COLO668 (cell line): ENCODE measurements at regions not wholly inside any gene's neighbourhood (a gene's known extent, or its start where the extent isn't known, plus 50 kb on each side); places are given as distances from the start of the nearest gene placed in this dataset.
"Not testable (repeated sequence)": the region's sequence is repeated elsewhere in the genome, so short reads cannot be mapped to it uniquely, and the experiment has no call there.

Experiments
- DNase-seq: peaks from one replicate; lab custom pipeline; 2025; ENCODE audit not compliant: unreplicated experiment; lab: John Stamatoyannopoulos, UW

DNA sequence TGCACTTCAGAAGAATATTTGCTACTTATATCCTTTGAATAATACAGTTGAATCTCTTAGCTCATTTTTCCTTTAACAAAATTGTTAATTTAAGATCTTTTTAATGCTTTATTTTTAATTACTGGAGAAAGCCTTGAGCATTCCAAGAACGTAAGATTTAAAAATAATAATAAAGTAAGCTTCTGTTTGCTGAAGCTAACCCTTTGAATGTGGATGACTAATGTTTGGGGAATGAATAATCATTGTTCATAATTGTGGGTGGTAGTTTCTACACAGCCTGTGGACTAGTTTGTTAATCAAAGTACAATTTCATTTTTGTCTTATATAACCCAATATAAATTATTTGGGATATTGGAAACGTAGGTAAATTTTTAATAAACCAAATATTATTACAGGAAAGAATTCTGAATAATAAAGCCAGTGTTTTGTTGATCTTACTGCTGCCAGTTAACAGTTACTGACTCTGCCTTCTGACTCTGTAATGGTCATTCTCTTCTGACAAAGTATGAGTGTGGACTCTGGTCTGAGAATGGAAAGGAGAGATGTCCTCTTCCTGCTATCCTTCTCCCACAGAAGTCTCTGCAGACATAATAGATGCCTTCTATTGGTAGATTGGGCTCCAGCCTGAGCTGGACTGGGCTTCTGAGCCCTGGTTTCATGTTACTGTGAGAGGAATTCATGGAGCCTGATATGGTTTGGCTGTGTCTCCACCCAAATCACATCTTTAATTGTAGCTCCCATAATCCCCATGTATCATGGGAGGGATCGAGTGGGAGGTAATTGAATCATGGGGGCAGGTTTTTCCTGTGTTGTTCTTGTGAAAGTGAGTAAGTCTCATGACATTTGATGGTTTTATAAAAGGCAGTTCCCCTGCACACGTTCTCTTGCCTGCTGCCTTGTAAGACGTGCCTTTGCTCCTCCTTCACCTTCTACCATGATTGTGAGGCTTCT lies 292.7 kb upstream of the SLC39A10 start:
- no peak for DNase-seq

DNA sequence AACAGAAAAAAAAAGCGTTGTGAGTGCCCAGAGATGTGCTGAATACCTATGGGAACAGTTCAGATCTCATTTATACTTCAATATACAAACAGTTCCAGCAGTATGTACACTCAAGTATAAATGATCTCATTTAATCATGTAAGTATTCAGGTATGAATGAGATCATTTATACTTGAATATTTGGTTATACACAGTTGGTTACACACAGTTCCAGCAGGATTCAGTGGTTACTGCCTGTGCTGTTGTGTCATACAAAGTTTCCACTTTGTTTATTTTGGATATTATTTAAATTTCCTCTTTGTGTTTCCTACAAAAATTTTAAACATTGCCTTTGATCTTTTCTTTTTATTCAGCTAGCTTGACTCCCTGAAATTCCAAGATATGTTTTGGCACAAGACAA lies 293.5 kb upstream of the SLC39A10 start:
- no peak for DNase-seq

- no peak for DNase-seq
Observed at GRCh38 chr2:195360242-195360641, 296.8 kb upstream of the SLC39A10 start.

DNA sequence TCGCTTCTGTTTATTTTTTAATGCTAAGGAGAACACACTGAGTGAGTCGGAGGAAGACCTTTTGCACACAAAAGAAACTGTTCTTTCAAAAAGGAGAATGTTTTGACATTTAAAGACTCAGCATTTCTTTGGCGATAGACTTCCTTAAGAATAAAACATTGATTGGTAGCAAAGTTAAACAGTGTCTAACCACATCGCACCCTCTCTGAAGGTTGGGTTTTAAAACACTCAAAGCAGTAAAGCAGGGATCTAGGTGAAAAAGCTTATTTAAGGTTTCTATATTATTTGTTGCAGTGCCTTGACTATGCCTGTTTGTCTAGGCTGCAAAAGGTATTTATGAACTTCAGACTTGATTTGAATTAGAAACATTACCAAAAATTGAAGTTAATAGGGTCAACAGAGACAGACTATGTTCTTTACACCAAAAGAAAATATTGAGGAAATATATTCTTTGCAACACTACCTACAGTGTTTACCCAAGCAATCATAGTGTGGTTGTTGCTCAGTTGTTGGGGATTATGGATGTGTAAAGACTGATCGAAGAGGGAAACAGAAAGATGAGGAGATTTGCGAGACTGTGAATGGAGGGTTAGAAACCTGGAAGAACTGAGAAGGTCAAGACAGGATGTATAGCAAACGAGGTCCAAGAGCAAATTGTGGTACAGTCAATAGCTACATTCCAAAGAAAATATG lies 297.8 kb upstream of the SLC39A10 start:
- no peak for DNase-seq

DNA sequence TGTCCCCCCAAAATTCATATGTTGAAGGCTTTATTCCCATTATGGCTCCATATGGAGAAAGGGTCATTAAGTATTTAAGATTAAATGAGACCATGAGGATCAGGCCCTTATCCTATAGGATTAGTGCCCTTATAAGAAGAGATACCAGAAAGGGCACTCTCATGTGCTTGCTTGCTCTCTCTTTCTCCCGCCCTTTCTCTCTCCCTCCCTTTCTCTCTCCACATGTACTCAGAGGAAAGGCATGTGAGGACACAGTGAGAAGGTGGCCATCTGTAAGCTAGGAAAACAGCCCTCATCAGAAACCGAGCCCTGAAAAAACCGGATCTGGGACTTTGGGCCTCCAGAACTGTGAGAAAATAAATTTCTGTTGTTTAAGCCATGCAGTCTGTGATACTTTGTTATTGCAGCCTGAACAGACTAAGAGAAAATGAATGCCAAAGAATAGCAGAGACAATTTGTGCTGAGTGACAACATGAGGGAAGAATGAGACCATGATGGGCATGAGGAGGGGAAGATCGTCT lies 300.0 kb upstream of the SLC39A10 start:
- DNase-seq = no peak

GRCh38 chr2:195356026-195356425 lies 301.0 kb upstream of the SLC39A10 start:
- DNase-seq = no peak

DNA sequence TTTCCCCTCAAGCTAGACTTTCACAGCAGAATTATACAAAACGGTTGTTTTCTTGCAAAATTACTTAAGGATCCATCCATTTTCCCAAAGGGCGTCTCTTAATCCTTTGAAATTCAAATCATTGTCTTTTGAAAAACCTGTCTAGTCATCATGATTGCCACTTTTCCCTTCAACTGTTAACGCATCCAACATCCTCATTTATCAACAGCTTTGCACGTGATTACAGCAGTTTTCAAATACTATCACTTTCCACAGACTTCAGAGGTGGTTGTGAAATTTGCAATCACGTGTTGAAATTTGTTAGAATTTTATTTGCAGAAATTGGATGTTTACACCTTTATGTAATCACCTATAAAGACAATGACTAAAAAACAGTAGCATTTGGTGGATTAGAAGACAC lies 304.4 kb upstream of the SLC39A10 start:
- DNase-seq = no peak

GRCh38 chr2:195343942-195344530 lies 313.0 kb upstream of the SLC39A10 start:
- no peak for DNase-seq

DNA sequence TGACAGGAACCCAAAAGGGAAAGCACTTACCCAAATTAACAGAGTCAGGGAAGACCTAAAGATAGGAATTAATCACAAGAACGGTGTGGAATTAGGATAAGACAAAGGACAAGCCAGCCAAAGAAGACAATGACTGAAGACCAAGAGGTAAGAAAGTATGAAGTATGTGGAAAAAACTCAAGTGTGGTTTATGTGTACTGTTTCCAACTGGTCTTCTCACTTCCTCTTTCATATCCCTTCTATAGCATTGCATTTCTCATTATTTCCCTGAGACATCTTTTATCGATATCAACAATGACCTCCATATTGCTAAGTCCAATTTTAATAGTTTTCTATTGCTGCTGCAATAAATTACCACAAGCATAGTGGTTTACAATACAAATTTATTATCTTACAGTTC lies 313.5 kb upstream of the SLC39A10 start:
- no peak for DNase-seq

GRCh38 chr2:195342061-195342460 lies 315.0 kb upstream of the SLC39A10 start:
- no peak for DNase-seq

- DNase-seq = no peak
Observed at GRCh38 chr2:195338856-195339255, 318.2 kb upstream of the SLC39A10 start.

DNA sequence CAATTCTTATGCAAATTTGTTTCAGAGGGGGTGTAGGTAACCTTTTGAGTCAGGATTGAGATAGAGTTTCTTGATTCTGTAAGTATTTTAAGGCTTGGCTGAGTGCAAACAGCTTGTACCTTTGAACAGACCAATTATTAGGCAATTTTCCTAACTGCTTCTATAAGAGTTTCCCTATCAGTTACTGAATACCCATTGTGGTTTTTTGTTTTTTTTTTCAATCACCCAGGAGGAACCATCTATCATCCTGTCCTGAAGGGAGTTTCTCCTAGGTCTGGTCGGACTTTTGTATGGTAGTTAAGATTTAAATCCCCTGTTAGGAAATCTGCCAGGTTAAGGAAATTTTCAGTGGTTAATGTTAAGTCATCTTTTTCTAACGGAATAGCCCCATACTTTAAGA lies 319.4 kb upstream of the SLC39A10 start:
- DNase-seq = no peak

DNA sequence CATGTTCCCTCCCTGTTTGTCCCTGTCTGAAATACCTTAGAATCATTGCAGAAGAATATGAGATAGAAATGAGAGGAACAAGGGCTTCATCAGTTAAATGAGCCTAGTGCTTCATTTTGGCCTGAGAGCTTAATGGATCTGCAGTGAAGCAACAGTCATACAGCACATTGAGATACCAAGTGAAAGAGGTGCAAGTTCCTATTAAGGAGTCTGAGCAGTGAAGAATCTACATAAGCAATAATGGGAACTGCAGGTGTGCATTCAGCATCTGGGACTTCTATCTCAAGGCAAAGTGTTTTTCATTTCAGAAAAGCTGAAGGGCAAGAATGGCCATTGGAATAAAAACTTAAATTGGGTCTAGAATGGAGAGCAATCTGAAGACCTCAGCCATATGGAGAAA lies 323.2 kb upstream of the SLC39A10 start:
- no peak for DNase-seq

GRCh38 chr2:195331966-195332365 lies 325.1 kb upstream of the SLC39A10 start:
- no peak for DNase-seq

DNA sequence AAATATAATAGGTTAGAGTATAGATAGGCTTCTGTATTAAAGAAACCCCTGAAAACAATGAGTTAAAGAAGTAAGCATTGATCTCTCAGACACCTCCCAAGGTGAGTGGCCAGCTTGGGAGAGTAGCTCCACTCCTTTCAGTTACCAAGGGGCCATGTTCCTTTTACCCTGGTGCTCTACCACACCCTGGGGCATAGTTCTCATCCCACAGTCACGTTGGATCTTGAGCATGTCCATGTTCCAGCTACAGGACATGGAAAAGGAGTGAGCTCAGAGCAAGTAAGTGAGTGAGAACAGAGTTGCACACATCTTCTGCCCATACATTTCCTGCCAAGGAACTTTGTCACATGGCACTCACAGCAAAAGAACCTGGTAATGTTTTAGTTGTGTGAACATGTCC lies 325.9 kb upstream of the SLC39A10 start:
- DNase-seq = no peak

DNA sequence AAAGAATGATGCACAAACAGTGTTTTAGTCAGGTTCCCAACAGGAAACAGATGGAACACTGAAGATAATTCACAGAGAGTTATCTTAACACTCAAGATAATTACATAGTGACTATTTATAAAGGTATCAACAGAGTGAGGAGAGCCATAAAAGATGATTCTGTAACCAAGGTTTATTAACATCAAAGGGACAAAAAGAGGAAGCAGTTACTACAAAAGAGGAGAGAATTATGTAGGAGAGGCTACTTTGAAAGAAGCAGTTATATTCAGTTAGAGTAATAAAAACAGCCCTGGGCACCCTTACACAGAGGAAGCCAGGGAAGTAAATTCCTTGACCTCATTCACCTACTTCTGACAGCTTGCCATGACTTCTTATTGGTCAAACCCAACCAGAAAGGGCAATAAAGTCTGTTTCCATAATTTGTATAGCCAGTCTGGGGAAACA lies 326.5 kb upstream of the SLC39A10 start:
- DNase-seq = no peak

GRCh38 chr2:195329784-195330183 lies 327.2 kb upstream of the SLC39A10 start:
- DNase-seq = not testable (repeated sequence)

DNA sequence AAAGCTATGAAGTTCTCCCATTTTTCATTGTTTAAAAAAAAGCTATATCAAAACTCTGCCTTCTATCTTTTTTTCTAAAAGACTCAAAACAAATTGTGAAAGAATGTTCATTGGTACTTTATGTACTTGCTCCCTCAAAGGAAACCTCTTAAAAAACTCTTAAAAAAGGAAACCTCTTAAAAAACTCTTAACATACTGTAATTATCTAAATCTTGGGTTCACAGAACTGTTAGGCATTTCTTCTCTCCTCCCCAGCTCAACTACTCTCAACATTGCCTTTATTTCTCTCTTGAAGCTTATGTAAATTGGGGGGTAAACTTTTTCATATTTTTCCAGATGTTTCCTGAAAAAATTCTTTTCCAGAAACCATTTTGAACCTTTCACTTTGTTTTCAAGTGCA lies 330.5 kb upstream of the SLC39A10 start:
- DNase-seq = no peak

DNA sequence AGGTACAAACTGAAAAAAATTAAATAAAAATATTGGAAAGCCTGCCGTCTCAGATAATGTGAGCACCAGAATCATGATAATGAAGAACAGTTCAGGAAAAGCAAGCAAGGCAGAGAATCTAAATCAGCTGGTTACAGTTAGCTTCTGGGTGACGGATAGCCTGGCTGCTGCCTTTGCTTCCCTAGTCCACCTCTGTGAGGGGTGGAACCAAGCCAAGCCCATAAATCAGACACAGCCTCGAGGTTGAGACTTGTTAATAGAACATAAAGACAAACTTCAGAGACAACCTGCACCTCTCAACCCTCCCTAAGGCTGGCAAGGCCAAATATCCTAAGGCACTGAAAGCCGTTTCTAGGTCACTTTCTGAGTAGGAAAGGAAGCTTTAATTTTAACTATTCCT lies 334.7 kb upstream of the SLC39A10 start:
- DNase-seq = no peak

- DNase-seq = no peak
Observed at GRCh38 chr2:195320413-195320973, 336.5 kb upstream of the SLC39A10 start.
